ENCODE measurements at regions not wholly inside any gene's neighbourhood (a gene's known extent, or its start where the extent isn't known, plus 50 kb on each side); places are given as distances from the start of the nearest gene placed in this dataset.

- intact Hi-C loops (cut with micrococcal nuclease) = no loop called here
- no peaks in the 10 kb centered on the region for H3K9me3 Mint-ChIP-seq
- DNase-seq (no peak), ATAC-seq (no peak)
- CTCF ChIA-PET = no interaction called here
- no peaks in the 10 kb centered on the region for H3K4me1 Mint-ChIP-seq (ENCODE audit: low read depth)
- no peak overlapping the region for H3K4me3 Mint-ChIP-seq
- H3K36me3 Mint-ChIP-seq (ENCODE audit: low read depth) = no peaks in the 10 kb centered on the region
- no peak for TF ChIP-seq CTCF (IDR thresholded peaks at IDR 0.05)
- POLR2A ChIA-PET = no interaction called here
- H3K27ac Mint-ChIP-seq = no peak overlapping the region
- H3K27me3 Mint-ChIP-seq = peaks cover 13% of the 10 kb centered on the region
Measured at GRCh38 chr15:31776039-31776438, 254.3 kb upstream of the CHRNA7 start.

- intact Hi-C loops (cut with micrococcal nuclease) = no loop called here
- H3K9me3 Mint-ChIP-seq = no peaks in the 10 kb centered on the region
- no peak for ATAC-seq
Measured at GRCh38 chr15:31781261-31781660, 249.1 kb upstream of the CHRNA7 start.

GRCh38 chr15:31782016-31782783, 248.1 kb upstream of the CHRNA7 start:
- no peaks in the 10 kb centered on the region for H3K36me3 Mint-ChIP-seq (ENCODE audit: low read depth)
- H3K4me3 Mint-ChIP-seq = no peak overlapping the region
- no peaks in the 10 kb centered on the region for H3K9me3 Mint-ChIP-seq
- H3K4me1 Mint-ChIP-seq (ENCODE audit: low read depth) = no peaks in the 10 kb centered on the region
- intact Hi-C loops (cut with micrococcal nuclease) = no loop called here
- POLR2A ChIA-PET = no interaction called here
- H3K27me3 Mint-ChIP-seq = peaks cover 7% of the 10 kb centered on the region
- no peak for TF ChIP-seq CTCF (IDR thresholded peaks at IDR 0.05)
- no peak for ATAC-seq
- no peak for DNase-seq
- H3K27ac Mint-ChIP-seq = no peak overlapping the region
- CTCF ChIA-PET = no interaction called here

More at GRCh38 chr15:31781261-31781660, 249.1 kb upstream of the CHRNA7 start:
- TF ChIP-seq CTCF (IDR thresholded peaks at IDR 0.05) = no peak
- ChIA-PET POLR2A (no interaction called here), CTCF (no interaction called here)
- H3K4me3 Mint-ChIP-seq = no peak overlapping the region
- no peak for DNase-seq
- peaks cover 7% of the 10 kb centered on the region for H3K27me3 Mint-ChIP-seq
- H3K36me3 Mint-ChIP-seq (ENCODE audit: low read depth) = no peaks in the 10 kb centered on the region
- H3K27ac Mint-ChIP-seq = no peak overlapping the region
- no peaks in the 10 kb centered on the region for H3K4me1 Mint-ChIP-seq (ENCODE audit: low read depth)

GRCh38 chr15:31782951-31783350, 247.4 kb upstream of the CHRNA7 start:
- DNase-seq (no peak), ATAC-seq (no peak)
- no peaks in the 10 kb centered on the region for H3K36me3 Mint-ChIP-seq (ENCODE audit: low read depth)
- no peak for TF ChIP-seq CTCF (IDR thresholded peaks at IDR 0.05)
- H3K27me3 Mint-ChIP-seq = peaks cover 3% of the 10 kb centered on the region
- ChIA-PET CTCF (no interaction called here), POLR2A (interaction anchor here (0.9 kb wide), 1 partner anchor 8 kb away, joined by 3 read pairs; no protein-coding TSS in a partner anchor)
- no peaks in the 10 kb centered on the region for H3K4me1 Mint-ChIP-seq (ENCODE audit: low read depth)
- intact Hi-C loops (cut with micrococcal nuclease) = no loop called here
- no peak overlapping the region for H3K4me3 Mint-ChIP-seq
- H3K9me3 Mint-ChIP-seq = no peaks in the 10 kb centered on the region
- H3K27ac Mint-ChIP-seq = no peak overlapping the region

GRCh38 chr15:31786360-31786759, 244.0 kb upstream of the CHRNA7 start:
- ChIA-PET CTCF (no interaction called here), POLR2A (no interaction called here)
- ATAC-seq = no peak
- DNase-seq = no peak
- no peak for TF ChIP-seq CTCF (IDR thresholded peaks at IDR 0.05)
- Mint-ChIP-seq H3K4me1 (ENCODE audit: low read depth) (no peaks in the 10 kb centered on the region), H3K27ac (no peak overlapping the region), H3K27me3 (peaks cover 1% of the 10 kb centered on the region), H3K36me3 (ENCODE audit: low read depth) (no peaks in the 10 kb centered on the region), H3K9me3 (no peaks in the 10 kb centered on the region), H3K4me3 (no peak overlapping the region)
- intact Hi-C loops (cut with micrococcal nuclease) = no loop called here

Data from activated CD8-positive, alpha-beta T cell treated with anti-CD3 and anti-CD28 coated beads for 36 hours (primary cell).